ENCODE measurements at regions not wholly inside any gene's neighbourhood (a gene's known extent, or its start where the extent isn't known, plus 50 kb on each side); places are given as distances from the start of the nearest gene placed in this dataset.

- H3K4me2 ChIP-seq (ENCODE audit: low read length): no peak overlapping the region
- H3K27ac ChIP-seq (ENCODE audit: low read depth, low read length, poor library complexity, severe bottlenecking): no peak overlapping the region
- no peaks in the 10 kb centered on the region for H3K4me1 ChIP-seq (ENCODE audit: insufficient read depth, low read length, severe bottlenecking)
- H2AFZ ChIP-seq (ENCODE audit: low read length): no peak overlapping the region
- H4K20me1 ChIP-seq (ENCODE audit: insufficient read depth, low read length): no peaks in the 10 kb centered on the region
- H3K4me3 ChIP-seq (ENCODE audit: low read depth, low read length, poor library complexity, severe bottlenecking): no peak overlapping the region
- no peaks in the 10 kb centered on the region for H3K9me2 ChIP-seq (ENCODE audit: low read depth, low read length)
- TF ChIP-seq EZH2 (IDR thresholded peaks at IDR 0.05; ENCODE audit: borderline replicate concordance, low read length) (no peak), CTCF (IDR thresholded peaks at IDR 0.05; ENCODE audit: low read length) (no peak)
- no peaks in the 10 kb centered on the region for H3F3A ChIP-seq (ENCODE audit: insufficient read depth, low read length)
- H3K9ac ChIP-seq (ENCODE audit: low read length): no peak overlapping the region
- H3K36me3 ChIP-seq (ENCODE audit: insufficient read depth, low read length): no peaks in the 10 kb centered on the region
- H3K9me3 ChIP-seq (ENCODE audit: low read length): no peaks in the 10 kb centered on the region
- H3K79me2 ChIP-seq (ENCODE audit: insufficient read depth, low read length): no peaks in the 10 kb centered on the region
- no peaks in the 10 kb centered on the region for H3K27me3 ChIP-seq (ENCODE audit: insufficient read depth, low read length)
These were observed 417.5 kb downstream of the LRIG3 start for GRCh38 chr12:58502841-58503240.

GRCh38 chr12:58503731-58504130 is 416.6 kb downstream of the LRIG3 start:
- H3K4me1 ChIP-seq (ENCODE audit: insufficient read depth, low read length, severe bottlenecking): no peaks in the 10 kb centered on the region

GRCh38 chr12:58504143-58504938 is 416.0 kb downstream of the LRIG3 start:
- Histone ChIP-seq H3K9me3 (ENCODE audit: low read length) (no peaks in the 10 kb centered on the region), H3K27ac (ENCODE audit: low read depth, low read length, poor library complexity, severe bottlenecking) (no peak overlapping the region)

More at GRCh38 chr12:58503731-58504130, 416.6 kb downstream of the LRIG3 start:
- Histone ChIP-seq H3K27me3 (ENCODE audit: insufficient read depth, low read length) (no peaks in the 10 kb centered on the region), H3K9me3 (ENCODE audit: low read length) (no peaks in the 10 kb centered on the region), H3K36me3 (ENCODE audit: insufficient read depth, low read length) (no peaks in the 10 kb centered on the region), H3K9ac (ENCODE audit: low read length) (no peak overlapping the region), H3F3A (ENCODE audit: insufficient read depth, low read length) (no peaks in the 10 kb centered on the region), H3K4me3 (ENCODE audit: low read depth, low read length, poor library complexity, severe bottlenecking) (no peak overlapping the region), H3K9me2 (ENCODE audit: low read depth, low read length) (no peaks in the 10 kb centered on the region), H2AFZ (ENCODE audit: low read length) (no peak overlapping the region), H4K20me1 (ENCODE audit: insufficient read depth, low read length) (no peaks in the 10 kb centered on the region), H3K27ac (ENCODE audit: low read depth, low read length, poor library complexity, severe bottlenecking) (no peak overlapping the region), H3K79me2 (ENCODE audit: insufficient read depth, low read length) (no peaks in the 10 kb centered on the region), H3K4me2 (ENCODE audit: low read length) (no peak overlapping the region)
- no peak for TF ChIP-seq CTCF (IDR thresholded peaks at IDR 0.05; ENCODE audit: low read length)
- no peak for TF ChIP-seq EZH2 (IDR thresholded peaks at IDR 0.05; ENCODE audit: borderline replicate concordance, low read length)

More at GRCh38 chr12:58504143-58504938, 416.0 kb downstream of the LRIG3 start:
- Histone ChIP-seq H3K79me2 (ENCODE audit: insufficient read depth, low read length) (no peaks in the 10 kb centered on the region), H3K27me3 (ENCODE audit: insufficient read depth, low read length) (no peaks in the 10 kb centered on the region), H3K36me3 (ENCODE audit: insufficient read depth, low read length) (no peaks in the 10 kb centered on the region), H3K9me2 (ENCODE audit: low read depth, low read length) (no peaks in the 10 kb centered on the region), H3F3A (ENCODE audit: insufficient read depth, low read length) (no peaks in the 10 kb centered on the region), H3K4me3 (ENCODE audit: low read depth, low read length, poor library complexity, severe bottlenecking) (no peak overlapping the region), H3K9ac (ENCODE audit: low read length) (no peak overlapping the region), H2AFZ (ENCODE audit: low read length) (no peak overlapping the region), H3K4me2 (ENCODE audit: low read length) (no peak overlapping the region), H3K4me1 (ENCODE audit: insufficient read depth, low read length, severe bottlenecking) (no peaks in the 10 kb centered on the region), H4K20me1 (ENCODE audit: insufficient read depth, low read length) (no peaks in the 10 kb centered on the region)
- TF ChIP-seq EZH2 (IDR thresholded peaks at IDR 0.05; ENCODE audit: borderline replicate concordance, low read length) (no peak), CTCF (IDR thresholded peaks at IDR 0.05; ENCODE audit: low read length) (no peak)
